Suppressor macrophage (primary cell): ENCODE measurements at regions not wholly inside any gene's neighbourhood (a gene's known extent, or its start where the extent isn't known, plus 50 kb on each side); places are given as distances from the start of the nearest gene placed in this dataset.

ENCODE experiments used
- DNase-seq, 4 experiments: peaks; one replicate each; pipeline ENCODE4 v3.0.0-alpha.2; 2020 to 2022

- DNase-seq = no peak
Observed at GRCh38 chr5:74916831-74917710, 50.9 kb upstream of the FAM169A start.
